T-cell (primary cell): ENCODE measurements at regions not wholly inside any gene's neighbourhood (a gene's known extent, or its start where the extent isn't known, plus 50 kb on each side); places are given as distances from the start of the nearest gene placed in this dataset.

Experiments used
- ATAC-seq, 4 experiments: fragments of 200-7000 bp in 3 of 4; fragments of 150-1000 bp in 1 of 4; cut with Tn5 transposase; replicated peaks in 1 of 4; 1 replicate in 3 of 4; 2 replicates in 1 of 4; pipeline ENCODE4 v1.10.0; 2021; ENCODE audit warnings: moderate library complexity in 3 of 4, mild to moderate bottlenecking in 2 of 4, moderate number of reproducible peaks in 1 of 4
- CTCF ChIA-PET, 2 donors: fragments of 300-600 bp; sonication (Branson Sonifier 250); formaldehyde crosslinking; loops; one replicate each; lab custom pipeline; 2022; ENCODE audit warnings: antibody characterized with exemption in 2 of 2; lab: Charles Lee
- POLR2A ChIA-PET, 2 donors: fragments of 300-600 bp; sonication (Branson Sonifier 250); formaldehyde crosslinking; loops; one replicate each; lab custom pipeline; 2022; ENCODE audit warnings: antibody characterized with exemption in 2 of 2; lab: Charles Lee
- DNase-seq, 35 experiments: peaks; one replicate each; pipeline versions ENCODE4 v3.0.0 to v3.0.0-alpha.2; 2013 to 2023
- H3K27ac ChIP-seq: one replicate; pipeline ENCODE4 v1.5.1; 2013; ENCODE audit warnings: low read length
- H3K27me3 ChIP-seq, 2 experiments: replicated peaks in 1 of 2; 1 replicate in 1 of 2; 2 replicates in 1 of 2; pipeline versions ENCODE4 v1.6.1 to v1.7.0; 2013; ENCODE audit warnings: low read length in 1 of 2, mixed read lengths in 1 of 2; ENCODE audit not compliant: control insufficient read depth in 2 of 2, insufficient read depth in 2 of 2; ENCODE audit errors: extremely low read depth in 1 of 2
- H3K36me3 ChIP-seq, 2 donors: 1 replicate in 1 of 2; 2 replicates in 1 of 2; pipeline versions ENCODE4 v1.6.1 to v1.7.0; 2013; ENCODE audit warnings: low read length in 1 of 2; ENCODE audit not compliant: control insufficient read depth in 2 of 2, insufficient read depth in 1 of 2; ENCODE audit errors: extremely low read depth in 1 of 2
- H3K4me1 ChIP-seq, 2 experiments: 1 replicate in 1 of 2; 2 replicates in 1 of 2; pipeline versions ENCODE4 v1.6.1 to v1.7.0; 2013; ENCODE audit warnings: low read length in 2 of 2, mixed read lengths in 1 of 2; ENCODE audit not compliant: insufficient read depth in 2 of 2, control insufficient read depth in 1 of 2; ENCODE audit errors: extremely low read depth in 1 of 2
- H3K4me3 ChIP-seq, 2 donors: 1 replicate in 1 of 2; 2 replicates in 1 of 2; pipeline versions ENCODE4 v1.5.1 to v1.7.0; 2013; ENCODE audit warnings: mild to moderate bottlenecking in 2 of 2, low read length in 1 of 2, moderate library complexity in 1 of 2; ENCODE audit not compliant: control insufficient read depth in 1 of 2; ENCODE audit errors: extremely low read depth in 1 of 2
- H3K9me3 ChIP-seq: 2 replicates; pipeline ENCODE4 v1.7.0; 2013
- H3K27ac Mint-ChIP-seq, 2 donors: one replicate each; pipeline ENCODE4 v1.8.0; 2020 to 2021; ENCODE audit warnings: mild to moderate bottlenecking in 2 of 2, mixed read lengths in 2 of 2
- H3K27me3 Mint-ChIP-seq, 2 donors: one replicate each; pipeline ENCODE4 v1.8.0; 2021 to 2022; ENCODE audit warnings: mixed read lengths in 2 of 2
- H3K36me3 Mint-ChIP-seq: one replicate; pipeline ENCODE4 v1.8.0; 2021; ENCODE audit warnings: mixed read lengths
- H3K4me1 Mint-ChIP-seq, 3 donors: one replicate each; pipeline ENCODE4 v1.8.0; 2020 to 2022; ENCODE audit warnings: mixed read lengths in 3 of 3, mild to moderate bottlenecking in 1 of 3
- H3K4me3 Mint-ChIP-seq, 3 donors: one replicate each; pipeline ENCODE4 v1.8.0; 2020 to 2022; ENCODE audit warnings: mild to moderate bottlenecking in 3 of 3, mixed read lengths in 3 of 3, moderate library complexity in 3 of 3
- H3K9me3 Mint-ChIP-seq, 3 donors: one replicate each; pipeline ENCODE4 v1.8.0; 2020 to 2022; ENCODE audit warnings: mixed read lengths in 3 of 3
- WGBS: methylation state at CpG from one replicate; pipeline ENCODE4 v1.1.5; 2013; ENCODE audit warnings: missing lambda C conversion rate; ENCODE audit not compliant: insufficient coverage; 5-methylcytosine and 5-hydroxymethylcytosine counted together

GRCh38 chr22:44428941-44429830 lies 68.8 kb downstream of the RTL6 start:
- Histone ChIP-seq H3K4me3 (no peak overlapping the region), H3K36me3 (no peaks in the 10 kb centered on the region), H3K27ac (no peak overlapping the region), H3K9me3 (no peaks in the 10 kb centered on the region), H3K27me3 (peaks cover 0 to 29% of the 10 kb centered on the region in 2 experiments), H3K4me1 (no peaks in the 10 kb centered on the region)
- ATAC-seq (no peak), DNase-seq (no peak)
- POLR2A ChIA-PET, result no interaction called here
- Mint-ChIP-seq H3K4me1 (no peaks in the 10 kb centered on the region), H3K27ac (no peak overlapping the region), H3K36me3 (no peaks in the 10 kb centered on the region), H3K4me3 (no peak overlapping the region), H3K9me3 (no peaks in the 10 kb centered on the region), H3K27me3 (peaks cover 0 to 11% of the 10 kb centered on the region in 2 donors)
- 73% methylated on average over 8 of the region's 13 CpGs for WGBS
- CTCF ChIA-PET, result no interaction called here

- 81% methylated on average over 8 of the region's 21 CpGs for WGBS
- Mint-ChIP-seq H3K27me3 (peaks cover 4 to 14% of the 10 kb centered on the region in 2 donors), H3K4me1 (no peaks in the 10 kb centered on the region), H3K27ac (no peak overlapping the region), H3K4me3 (no peak overlapping the region), H3K36me3 (no peaks in the 10 kb centered on the region), H3K9me3 (no peaks in the 10 kb centered on the region)
- H3K36me3 ChIP-seq, result no peaks in the 10 kb centered on the region
- CTCF ChIA-PET, result no interaction called here
- H3K4me1 ChIP-seq, result no peaks in the 10 kb centered on the region
- POLR2A ChIA-PET, result no interaction called here
- H3K9me3 ChIP-seq, result no peaks in the 10 kb centered on the region
- DNase-seq, result no peak
- H3K27me3 ChIP-seq, result peaks cover 0 to 41% of the 10 kb centered on the region in 2 experiments
- no peak for ATAC-seq
- no peak overlapping the region for H3K4me3 ChIP-seq
- H3K27ac ChIP-seq, result no peak overlapping the region
Measured at GRCh38 chr22:44427611-44428470, 70.2 kb downstream of the RTL6 start.

GRCh38 chr22:44426981-44427380 lies 71.1 kb downstream of the RTL6 start:
- no peak overlapping the region for H3K27ac ChIP-seq
- H3K4me3 ChIP-seq, result no peak overlapping the region
- CTCF ChIA-PET, result no interaction called here
- ATAC-seq (no peak), DNase-seq (no peak)
- WGBS, result 86% methylated on average over 5 of the region's 11 CpGs
- H3K9me3 ChIP-seq, result no peaks in the 10 kb centered on the region
- Mint-ChIP-seq H3K4me1 (no peaks in the 10 kb centered on the region), H3K36me3 (no peaks in the 10 kb centered on the region), H3K4me3 (no peak overlapping the region), H3K27ac (no peak overlapping the region), H3K27me3 (peaks cover 7 to 22% of the 10 kb centered on the region in 2 donors), H3K9me3 (no peaks in the 10 kb centered on the region)
- H3K27me3 ChIP-seq, result peaks cover 0 to 49% of the 10 kb centered on the region in 2 experiments
- POLR2A ChIA-PET, result no interaction called here
- H3K4me1 ChIP-seq, result no peaks in the 10 kb centered on the region
- H3K36me3 ChIP-seq, result no peaks in the 10 kb centered on the region

GRCh38 chr22:44425694-44426045 lies 72.4 kb downstream of the RTL6 start:
- Histone ChIP-seq H3K4me1 (no peaks in the 10 kb centered on the region), H3K36me3 (no peaks in the 10 kb centered on the region), H3K27ac (no peak overlapping the region), H3K9me3 (no peaks in the 10 kb centered on the region), H3K27me3 (peaks cover 0 to 46% of the 10 kb centered on the region in 2 experiments), H3K4me3 (no peak overlapping the region)
- no peaks in the 10 kb centered on the region for H3K36me3 Mint-ChIP-seq
- no CpG with 5 or more reads among the region's 5 CpGs for WGBS
- no peak for ATAC-seq
- no peak for DNase-seq
- no peaks in the 10 kb centered on the region for H3K4me1 Mint-ChIP-seq
- no peak overlapping the region for H3K27ac Mint-ChIP-seq
- peaks cover 7 to 25% of the 10 kb centered on the region in 2 donors for H3K27me3 Mint-ChIP-seq
- H3K9me3 Mint-ChIP-seq, result peaks cover 1 to 7% (median 5%) of the 10 kb centered on the region in 3 donors
- ChIA-PET CTCF (no interaction called here), POLR2A (interaction anchor here in 1 of 2 donors (0.6 kb wide), 1 partner anchor 8 kb away, joined by 6 read pairs; no protein-coding TSS in a partner anchor)
- no peak overlapping the region for H3K4me3 Mint-ChIP-seq

GRCh38 chr22:44424867-44425693 lies 73.0 kb downstream of the RTL6 start:
- H3K4me3 Mint-ChIP-seq, result no peak overlapping the region
- Histone ChIP-seq H3K4me3 (no peak overlapping the region), H3K27me3 (peaks cover 0 to 41% of the 10 kb centered on the region in 2 experiments), H3K36me3 (no peaks in the 10 kb centered on the region), H3K9me3 (peaks cover 2% of the 10 kb centered on the region), H3K4me1 (no peaks in the 10 kb centered on the region), H3K27ac (no peak overlapping the region)
- 91% methylated on average over 8 of the region's 20 CpGs for WGBS
- H3K27ac Mint-ChIP-seq, result no peak overlapping the region
- H3K36me3 Mint-ChIP-seq, result no peaks in the 10 kb centered on the region
- CTCF ChIA-PET, result no interaction called here
- no peak for ATAC-seq
- no peak for DNase-seq
- H3K27me3 Mint-ChIP-seq, result peaks cover 7 to 25% of the 10 kb centered on the region in 2 donors
- POLR2A ChIA-PET, result interaction anchor here in 1 of 2 donors (0.6 kb wide), 1 partner anchor 8 kb away, joined by 6 read pairs; no protein-coding TSS in a partner anchor
- peaks cover 3 to 13% (median 10%) of the 10 kb centered on the region in 3 donors for H3K9me3 Mint-ChIP-seq
- no peaks in the 10 kb centered on the region for H3K4me1 Mint-ChIP-seq

GRCh38 chr22:44424359-44424682 lies 73.7 kb downstream of the RTL6 start:
- H3K4me3 Mint-ChIP-seq, result no peak overlapping the region
- Histone ChIP-seq H3K27me3 (peaks cover 0 to 41% of the 10 kb centered on the region in 2 experiments), H3K9me3 (peaks cover 2% of the 10 kb centered on the region), H3K4me3 (no peak overlapping the region), H3K4me1 (no peaks in the 10 kb centered on the region), H3K27ac (no peak overlapping the region), H3K36me3 (no peaks in the 10 kb centered on the region)
- ATAC-seq, result no peak
- H3K4me1 Mint-ChIP-seq, result no peaks in the 10 kb centered on the region
- ChIA-PET POLR2A (no interaction called here), CTCF (no interaction called here)
- DNase-seq, result no peak
- H3K36me3 Mint-ChIP-seq, result peaks cover 4% of the 10 kb centered on the region
- 100% methylated on average over 1 of the region's 2 CpGs for WGBS
- peaks cover 10 to 33% of the 10 kb centered on the region in 2 donors for H3K27me3 Mint-ChIP-seq
- H3K27ac Mint-ChIP-seq, result no peak overlapping the region
- peaks cover 7 to 20% (median 18%) of the 10 kb centered on the region in 3 donors for H3K9me3 Mint-ChIP-seq
